Astrocyte (in vitro differentiated cells and primary cell): ENCODE measurements at regions not wholly inside any gene's neighbourhood (a gene's known extent, or its start where the extent isn't known, plus 50 kb on each side); places are given as distances from the start of the nearest gene placed in this dataset.

Experiments used
- DNase-seq: peaks from one replicate; pipeline ENCODE4 v3.0.0-alpha.2; 2010; ENCODE audit warnings: low read depth
- FAIRE-seq: peaks from 2 replicates; lab custom pipeline; 2011; peaks lifted over from hg19 to GRCh38; lab: Jason Lieb, UNC
- H2AFZ ChIP-seq: 2 replicates; pipeline ENCODE4 v1.6.0; 2012; ENCODE audit warnings: low read depth, low read length, inconsistent platforms
- H3K27ac ChIP-seq: 2 replicates; pipeline ENCODE4 v1.5.1; 2011; ENCODE audit warnings: low read depth, low read length, inconsistent platforms
- H3K27me3 ChIP-seq: 2 replicates; pipeline ENCODE4 v1.6.0; 2011; ENCODE audit warnings: low read length, inconsistent platforms; ENCODE audit not compliant: insufficient read depth
- H3K36me3 ChIP-seq: 2 replicates; pipeline ENCODE4 v1.5.1; 2011; ENCODE audit warnings: low read length, inconsistent platforms; ENCODE audit not compliant: insufficient read depth
- H3K4me1 ChIP-seq: 2 replicates; pipeline ENCODE4 v1.5.1; 2011; ENCODE audit warnings: low read length, inconsistent platforms; ENCODE audit not compliant: insufficient read depth
- H3K4me2 ChIP-seq: 2 replicates; pipeline ENCODE4 v1.6.0; 2012; ENCODE audit warnings: low read length, inconsistent platforms
- H3K4me3 ChIP-seq: 2 replicates; pipeline ENCODE4 v1.5.1; 2011; ENCODE audit warnings: low read depth, mild to moderate bottlenecking, low read length, inconsistent platforms; ENCODE audit not compliant: insufficient read depth
- H3K79me2 ChIP-seq: 2 replicates; pipeline ENCODE4 v1.6.0; 2012; ENCODE audit warnings: mild to moderate bottlenecking, low read length, inconsistent platforms; ENCODE audit not compliant: insufficient read depth
- H3K9ac ChIP-seq: 2 replicates; pipeline ENCODE4 v1.6.0; 2012; ENCODE audit warnings: mild to moderate bottlenecking, low read length, inconsistent platforms
- H3K9me3 ChIP-seq: 2 replicates; pipeline ENCODE4 v1.5.1; 2012; ENCODE audit warnings: low read depth, mild to moderate bottlenecking, low read length, inconsistent platforms; ENCODE audit not compliant: insufficient read depth
- H4K20me1 ChIP-seq: 2 replicates; pipeline ENCODE4 v1.6.0; 2012; ENCODE audit warnings: low read length, inconsistent platforms; ENCODE audit not compliant: insufficient read depth
- H3K27ac Mint-ChIP-seq: one replicate; pipeline ENCODE4 v1.8.0; 2021; ENCODE audit warnings: mild to moderate bottlenecking, mixed read lengths; ENCODE audit not compliant: unreplicated experiment
- H3K27me3 Mint-ChIP-seq: one replicate; pipeline ENCODE4 v1.8.0; 2021; ENCODE audit warnings: low read depth, mixed read lengths; ENCODE audit not compliant: unreplicated experiment
- H3K36me3 Mint-ChIP-seq: one replicate; pipeline ENCODE4 v1.8.0; 2021; ENCODE audit warnings: low read depth, mixed read lengths; ENCODE audit not compliant: unreplicated experiment
- H3K4me1 Mint-ChIP-seq: one replicate; pipeline ENCODE4 v1.8.0; 2021; ENCODE audit warnings: low read depth, mixed read lengths; ENCODE audit not compliant: unreplicated experiment
- H3K4me3 Mint-ChIP-seq: one replicate; pipeline ENCODE4 v1.8.0; 2021; ENCODE audit warnings: mild to moderate bottlenecking, moderate library complexity, mixed read lengths; ENCODE audit not compliant: unreplicated experiment
- H3K9me3 Mint-ChIP-seq: one replicate; pipeline ENCODE4 v1.8.0; 2021; ENCODE audit warnings: mild to moderate bottlenecking, mixed read lengths; ENCODE audit not compliant: unreplicated experiment
- CTCF ChIP-seq: IDR thresholded peaks from 2 replicates; pipeline ENCODE4 v1.5.1; 2011; ENCODE audit warnings: low read depth, mild to moderate bottlenecking, inconsistent platforms, low read length, moderate library complexity; ENCODE audit not compliant: insufficient read depth
- EZH2 ChIP-seq: IDR thresholded peaks from 2 replicates; pipeline ENCODE4 v1.6.1; 2012; ENCODE audit warnings: mild to moderate bottlenecking, low read length, inconsistent platforms; ENCODE audit not compliant: insufficient read depth

- no peak for FAIRE-seq
- Mint-ChIP-seq H3K36me3 (no peaks in the 10 kb centered on the region), H3K27ac (no peak overlapping the region), H3K4me3 (no peak overlapping the region), H3K4me1 (no peaks in the 10 kb centered on the region), H3K27me3 (peaks cover 2% of the 10 kb centered on the region), H3K9me3 (peaks cover 12% of the 10 kb centered on the region)
- no peaks in the 10 kb centered on the region for H3K9me3 ChIP-seq
- H3K4me3 ChIP-seq = no peak overlapping the region
- TF ChIP-seq EZH2 (no peak), CTCF (no peak)
- H2AFZ ChIP-seq = no peak overlapping the region
- H3K4me2 ChIP-seq = no peak overlapping the region
- no peaks in the 10 kb centered on the region for H3K79me2 ChIP-seq
- no peaks in the 10 kb centered on the region for H3K4me1 ChIP-seq
- no peaks in the 10 kb centered on the region for H3K27me3 ChIP-seq
- H3K9ac ChIP-seq = no peak overlapping the region
- no peaks in the 10 kb centered on the region for H4K20me1 ChIP-seq
- H3K27ac ChIP-seq = no peak overlapping the region
- H3K36me3 ChIP-seq = no peaks in the 10 kb centered on the region
- DNase-seq = no peak
Observed at GRCh38 chr20:40090236-40090635, 598.8 kb downstream of the MAFB start.

DNA sequence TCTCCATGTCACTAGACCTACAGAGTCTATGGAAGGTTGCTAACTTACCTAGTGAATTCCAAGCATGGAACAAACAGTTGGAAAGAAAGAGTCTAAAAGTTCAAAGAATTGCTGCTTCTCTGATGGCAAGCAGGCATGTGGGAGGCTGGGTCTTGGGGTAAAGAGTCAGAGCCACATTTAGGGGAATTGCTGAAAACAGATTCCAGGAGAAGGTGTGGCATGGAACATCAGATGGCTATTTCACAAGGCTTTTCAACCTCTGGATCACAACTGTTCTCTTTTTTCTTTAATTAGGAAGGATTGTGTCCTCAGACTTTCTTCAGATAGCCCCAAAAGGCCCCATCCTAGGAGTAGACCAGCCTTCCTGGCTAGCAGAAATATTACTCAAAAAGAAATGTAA, 601.5 kb downstream of the MAFB start:
- Histone ChIP-seq H3K4me3 (no peak overlapping the region), H3K27ac (no peak overlapping the region), H3K4me1 (no peaks in the 10 kb centered on the region), H3K4me2 (no peak overlapping the region), H3K79me2 (no peaks in the 10 kb centered on the region), H2AFZ (no peak overlapping the region), H4K20me1 (no peaks in the 10 kb centered on the region), H3K36me3 (no peaks in the 10 kb centered on the region), H3K9ac (no peak overlapping the region), H3K9me3 (no peaks in the 10 kb centered on the region), H3K27me3 (no peaks in the 10 kb centered on the region)
- Mint-ChIP-seq H3K36me3 (no peaks in the 10 kb centered on the region), H3K27me3 (no peaks in the 10 kb centered on the region), H3K9me3 (peaks cover 9% of the 10 kb centered on the region), H3K4me3 (no peak overlapping the region), H3K27ac (no peak overlapping the region), H3K4me1 (no peaks in the 10 kb centered on the region)
- DNase-seq (no peak), FAIRE-seq (no peak)
- TF ChIP-seq CTCF (no peak), EZH2 (no peak)

DNA sequence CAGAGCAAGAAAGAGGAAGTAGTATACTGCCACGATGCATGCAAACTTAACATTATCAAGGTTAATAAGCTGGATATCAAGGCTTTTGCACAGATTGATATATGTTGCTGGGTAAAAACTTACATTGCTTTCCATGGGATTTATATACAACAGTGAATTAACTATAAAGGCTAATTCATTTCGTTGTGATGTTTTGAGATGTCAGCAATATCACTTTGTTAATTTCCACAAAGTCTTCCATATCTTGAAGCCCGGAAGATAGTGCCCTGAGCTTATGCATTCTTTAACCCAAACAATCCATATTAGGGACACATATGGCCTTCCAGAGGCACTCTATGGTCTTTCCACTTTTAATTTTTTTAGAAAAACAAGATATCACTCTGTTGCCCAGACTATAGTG, 603.5 kb downstream of the MAFB start:
- no peak for FAIRE-seq
- TF ChIP-seq EZH2 = no peak
- TF ChIP-seq CTCF = no peak
- Histone ChIP-seq H3K4me1 (no peaks in the 10 kb centered on the region), H3K9me3 (no peaks in the 10 kb centered on the region), H3K4me3 (no peak overlapping the region), H3K36me3 (no peaks in the 10 kb centered on the region), H3K27ac (no peak overlapping the region), H4K20me1 (no peaks in the 10 kb centered on the region), H3K9ac (no peak overlapping the region), H3K27me3 (no peaks in the 10 kb centered on the region), H3K4me2 (no peak overlapping the region), H3K79me2 (no peaks in the 10 kb centered on the region), H2AFZ (no peak overlapping the region)
- Mint-ChIP-seq H3K4me3 (no peak overlapping the region), H3K27me3 (no peaks in the 10 kb centered on the region), H3K36me3 (no peaks in the 10 kb centered on the region), H3K9me3 (no peaks in the 10 kb centered on the region), H3K27ac (no peak overlapping the region), H3K4me1 (no peaks in the 10 kb centered on the region)
- no peak for DNase-seq
